RWPE2 (cell line): ENCODE measurements at regions not wholly inside any gene's neighbourhood (a gene's known extent, or its start where the extent isn't known, plus 50 kb on each side); places are given as distances from the start of the nearest gene placed in this dataset.

ENCODE experiments used
- ATAC-seq: fragments of 200-7000 bp; cut with Tn5 transposase; 3 replicates; pipeline ENCODE4 v1.9.1; 2021; ENCODE audit warnings: low read depth
- DNase-seq: peaks from one replicate; pipeline ENCODE4 v3.0.0-alpha.2; 2020; ENCODE audit warnings: low spot score
- H3K27ac ChIP-seq: fragments of 450-650 bp; 2 replicates; pipeline ENCODE4 v1.5.1; 2017; ENCODE audit warnings: mild to moderate bottlenecking; ENCODE audit not compliant: poor library complexity, severe bottlenecking
- H3K27me3 ChIP-seq: fragments of 250-450 bp; sonication (Bioruptor Pico); 2 replicates; pipeline ENCODE4 v1.5.1; 2021; ENCODE audit warnings: mild to moderate bottlenecking, moderate library complexity; ENCODE audit not compliant: insufficient read depth, poor library complexity, severe bottlenecking
- H3K36me3 ChIP-seq: fragments of 250-450 bp; sonication (Bioruptor Pico); 2 replicates; pipeline ENCODE4 v1.5.1; 2020; ENCODE audit warnings: low read depth, mild to moderate bottlenecking, moderate library complexity
- H3K4me1 ChIP-seq: fragments of 250-450 bp; sonication (Bioruptor Pico); 2 replicates; pipeline ENCODE4 v1.5.1; 2021; ENCODE audit warnings: mild to moderate bottlenecking, moderate library complexity; ENCODE audit not compliant: insufficient read depth, poor library complexity, severe bottlenecking
- H3K4me3 ChIP-seq: fragments of 250-450 bp; sonication (Bioruptor Pico); 2 replicates; pipeline ENCODE4 v1.5.1; 2021; ENCODE audit warnings: mild to moderate bottlenecking, moderate library complexity; ENCODE audit not compliant: severe bottlenecking
- H3K9me3 ChIP-seq: fragments of 250-450 bp; sonication (Bioruptor Pico); 2 replicates; pipeline ENCODE4 v1.5.1; 2021; ENCODE audit warnings: mild to moderate bottlenecking, moderate library complexity; ENCODE audit not compliant: severe bottlenecking
- TF ChIP-seq, protein P1 (sequence below): fragments of 450-650 bp; IDR thresholded peaks from one replicate; pipeline ENCODE4 v1.5.1; 2017; ENCODE audit warnings: mild to moderate bottlenecking, moderate library complexity; ENCODE audit not compliant: poor library complexity, severe bottlenecking

GRCh38 chr7:110058401-110058800 is 1032.5 kb upstream of the LRRN3 start:
- H3K4me1 ChIP-seq = no peaks in the 10 kb centered on the region
- DNase-seq (no peak), ATAC-seq (no peak)
- H3K27ac ChIP-seq = no peak overlapping the region
- TF ChIP-seq, protein P1, sequence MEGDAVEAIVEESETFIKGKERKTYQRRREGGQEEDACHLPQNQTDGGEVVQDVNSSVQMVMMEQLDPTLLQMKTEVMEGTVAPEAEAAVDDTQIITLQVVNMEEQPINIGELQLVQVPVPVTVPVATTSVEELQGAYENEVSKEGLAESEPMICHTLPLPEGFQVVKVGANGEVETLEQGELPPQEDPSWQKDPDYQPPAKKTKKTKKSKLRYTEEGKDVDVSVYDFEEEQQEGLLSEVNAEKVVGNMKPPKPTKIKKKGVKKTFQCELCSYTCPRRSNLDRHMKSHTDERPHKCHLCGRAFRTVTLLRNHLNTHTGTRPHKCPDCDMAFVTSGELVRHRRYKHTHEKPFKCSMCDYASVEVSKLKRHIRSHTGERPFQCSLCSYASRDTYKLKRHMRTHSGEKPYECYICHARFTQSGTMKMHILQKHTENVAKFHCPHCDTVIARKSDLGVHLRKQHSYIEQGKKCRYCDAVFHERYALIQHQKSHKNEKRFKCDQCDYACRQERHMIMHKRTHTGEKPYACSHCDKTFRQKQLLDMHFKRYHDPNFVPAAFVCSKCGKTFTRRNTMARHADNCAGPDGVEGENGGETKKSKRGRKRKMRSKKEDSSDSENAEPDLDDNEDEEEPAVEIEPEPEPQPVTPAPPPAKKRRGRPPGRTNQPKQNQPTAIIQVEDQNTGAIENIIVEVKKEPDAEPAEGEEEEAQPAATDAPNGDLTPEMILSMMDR = no peak
- H3K9me3 ChIP-seq = no peaks in the 10 kb centered on the region
- H3K36me3 ChIP-seq = no peaks in the 10 kb centered on the region
- H3K4me3 ChIP-seq = no peak overlapping the region
- H3K27me3 ChIP-seq = no peaks in the 10 kb centered on the region

GRCh38 chr7:110061387-110061786 is 1029.5 kb upstream of the LRRN3 start:
- Histone ChIP-seq H3K27ac (no peak overlapping the region), H3K4me3 (no peak overlapping the region), H3K36me3 (no peaks in the 10 kb centered on the region), H3K9me3 (no peaks in the 10 kb centered on the region), H3K4me1 (no peaks in the 10 kb centered on the region), H3K27me3 (no peaks in the 10 kb centered on the region)
- TF ChIP-seq, protein P1 = no peak
- ATAC-seq (no peak), DNase-seq (no peak)

- no peaks in the 10 kb centered on the region for H3K36me3 ChIP-seq
- TF ChIP-seq, protein P1 = no peak
- H3K9me3 ChIP-seq = no peaks in the 10 kb centered on the region
- no peak for ATAC-seq
- no peak for DNase-seq
- no peak overlapping the region for H3K4me3 ChIP-seq
- no peak overlapping the region for H3K27ac ChIP-seq
- no peaks in the 10 kb centered on the region for H3K27me3 ChIP-seq
- no peaks in the 10 kb centered on the region for H3K4me1 ChIP-seq
Measured at GRCh38 chr7:110065121-110065520, 1025.8 kb upstream of the LRRN3 start.

DNA sequence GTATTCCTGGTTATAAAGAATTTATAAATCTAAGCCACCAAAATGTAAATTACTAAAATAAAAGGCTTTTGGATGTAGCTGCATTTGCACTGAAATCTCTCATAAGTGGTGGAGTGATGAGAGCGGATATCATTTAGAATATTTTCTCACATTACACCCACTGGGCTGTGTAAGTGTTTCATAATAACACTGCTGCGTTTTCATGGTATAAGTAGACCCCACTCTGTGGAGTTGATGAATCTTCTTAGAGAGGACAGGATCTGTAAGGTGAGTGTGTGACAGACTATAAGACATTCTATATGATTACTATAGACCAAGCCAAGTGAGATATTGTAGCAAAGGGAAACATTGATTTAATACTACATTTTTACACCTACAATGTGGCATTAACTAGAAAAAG is 1024.1 kb upstream of the LRRN3 start:
- Histone ChIP-seq H3K27me3 (no peaks in the 10 kb centered on the region), H3K27ac (no peak overlapping the region), H3K9me3 (no peaks in the 10 kb centered on the region), H3K4me1 (no peaks in the 10 kb centered on the region), H3K4me3 (no peak overlapping the region), H3K36me3 (no peaks in the 10 kb centered on the region)
- ATAC-seq = no peak
- TF ChIP-seq, protein P1 = no peak
- no peak for DNase-seq

DNA sequence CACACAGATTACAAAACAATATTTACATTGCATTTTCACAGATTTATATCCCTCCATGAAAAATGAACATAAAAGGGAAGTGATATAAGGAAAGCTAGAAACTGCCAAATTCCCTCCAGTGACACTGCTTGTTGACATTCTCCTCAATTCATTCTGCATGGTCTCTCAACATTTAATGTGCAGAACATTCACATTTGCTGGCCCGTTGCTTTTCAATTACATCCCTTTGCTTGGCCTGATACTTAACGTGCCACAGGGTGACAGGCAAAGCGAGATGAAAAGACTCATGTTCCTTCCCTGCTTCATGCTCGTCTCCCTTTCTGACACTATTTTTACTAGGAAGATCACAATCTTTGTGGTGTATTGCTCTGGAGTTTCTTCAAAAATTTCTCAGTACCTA is 1019.7 kb upstream of the LRRN3 start:
- H3K27ac ChIP-seq = no peak overlapping the region
- no peaks in the 10 kb centered on the region for H3K36me3 ChIP-seq
- H3K4me1 ChIP-seq = no peaks in the 10 kb centered on the region
- no peaks in the 10 kb centered on the region for H3K27me3 ChIP-seq
- TF ChIP-seq, protein P1 = no peak
- no peak for DNase-seq
- no peak overlapping the region for H3K4me3 ChIP-seq
- no peak for ATAC-seq
- H3K9me3 ChIP-seq = no peaks in the 10 kb centered on the region
